Activated B cell treated with CpG ODN at 0.5 μM for 24 hours (primary cell): ENCODE measurements at regions not wholly inside any gene's neighbourhood (a gene's known extent, or its start where the extent isn't known, plus 50 kb on each side); places are given as distances from the start of the nearest gene placed in this dataset.

Experiments
- ATAC-seq: fragments of 200-7000 bp; cut with Tn5 transposase; one replicate; pipeline ENCODE4 v1.10.0; 2021; ENCODE audit warnings: low read depth, mild to moderate bottlenecking, moderate library complexity
- CTCF ChIA-PET: fragments of 350-600 bp; sonication (Branson Sonifier 250); formaldehyde crosslinking; loops from one replicate; lab custom pipeline; 2021; ENCODE audit warnings: antibody characterized with exemption; lab: Charles Lee
- POLR2A ChIA-PET: fragments of 350-600 bp; sonication (Branson Sonifier 250); formaldehyde crosslinking; loops from one replicate; lab custom pipeline; 2021; ENCODE audit warnings: antibody characterized with exemption; lab: Charles Lee
- DNase-seq: peaks from one replicate; pipeline ENCODE4 v3.0.0; 2022
- H3K27ac Mint-ChIP-seq: one replicate; pipeline ENCODE4 v1.8.0; 2020; ENCODE audit warnings: mixed read lengths
- H3K27me3 Mint-ChIP-seq: one replicate; pipeline ENCODE4 v1.8.0; 2021; ENCODE audit warnings: mixed read lengths
- H3K36me3 Mint-ChIP-seq: one replicate; pipeline ENCODE4 v1.8.0; 2021; ENCODE audit warnings: low read depth, mixed read lengths
- H3K4me1 Mint-ChIP-seq: one replicate; pipeline ENCODE4 v1.8.0; 2021; ENCODE audit warnings: mixed read lengths
- H3K4me3 Mint-ChIP-seq: one replicate; pipeline ENCODE4 v1.8.0; 2020; ENCODE audit warnings: mild to moderate bottlenecking, mixed read lengths
- H3K9me3 Mint-ChIP-seq: one replicate; pipeline ENCODE4 v1.8.0; 2020; ENCODE audit warnings: mixed read lengths
- intact Hi-C: fragments of 100-400 bp; cut with micrococcal nuclease; formaldehyde crosslinking; loops from one replicate; pipeline ENCODE4 v1.15.1; 2024
- TF ChIP-seq, protein P1 (sequence below): fragments of 200-600 bp; IDR thresholded peaks from one replicate; pipeline ENCODE4 v1.8.0; 2022; ENCODE audit warnings: antibody characterized with exemption, mild to moderate bottlenecking

DNA sequence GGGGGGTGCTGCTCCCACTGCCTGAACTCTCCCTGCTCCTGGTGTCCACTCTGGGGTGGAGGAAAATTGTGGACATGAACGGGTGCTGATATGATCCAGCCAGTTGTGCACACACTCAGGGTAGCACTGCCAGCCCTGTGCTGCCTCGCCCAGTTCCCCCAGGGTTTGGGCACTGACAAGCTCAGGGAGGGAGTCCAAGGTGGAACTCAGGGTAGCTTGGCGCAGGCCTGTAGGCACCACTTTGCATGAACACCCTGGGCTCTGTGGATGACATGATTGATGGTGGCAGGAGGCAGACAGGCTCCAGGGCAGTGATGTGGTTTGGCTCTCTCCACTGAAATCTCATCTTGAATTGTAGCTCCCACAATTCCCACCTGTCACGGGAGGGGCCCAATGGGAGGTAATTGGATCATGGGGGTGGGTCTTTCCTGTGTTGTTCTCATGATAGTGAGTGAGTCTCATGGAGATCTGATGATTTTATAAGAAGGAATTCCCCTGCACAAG, 572.0 kb upstream of the PABPC4L start:
- H3K27ac Mint-ChIP-seq: no peak overlapping the region
- H3K4me1 Mint-ChIP-seq: no peaks in the 10 kb centered on the region
- ATAC-seq (no peak), DNase-seq (no peak)
- no peak overlapping the region for H3K4me3 Mint-ChIP-seq
- TF ChIP-seq, protein P1, sequence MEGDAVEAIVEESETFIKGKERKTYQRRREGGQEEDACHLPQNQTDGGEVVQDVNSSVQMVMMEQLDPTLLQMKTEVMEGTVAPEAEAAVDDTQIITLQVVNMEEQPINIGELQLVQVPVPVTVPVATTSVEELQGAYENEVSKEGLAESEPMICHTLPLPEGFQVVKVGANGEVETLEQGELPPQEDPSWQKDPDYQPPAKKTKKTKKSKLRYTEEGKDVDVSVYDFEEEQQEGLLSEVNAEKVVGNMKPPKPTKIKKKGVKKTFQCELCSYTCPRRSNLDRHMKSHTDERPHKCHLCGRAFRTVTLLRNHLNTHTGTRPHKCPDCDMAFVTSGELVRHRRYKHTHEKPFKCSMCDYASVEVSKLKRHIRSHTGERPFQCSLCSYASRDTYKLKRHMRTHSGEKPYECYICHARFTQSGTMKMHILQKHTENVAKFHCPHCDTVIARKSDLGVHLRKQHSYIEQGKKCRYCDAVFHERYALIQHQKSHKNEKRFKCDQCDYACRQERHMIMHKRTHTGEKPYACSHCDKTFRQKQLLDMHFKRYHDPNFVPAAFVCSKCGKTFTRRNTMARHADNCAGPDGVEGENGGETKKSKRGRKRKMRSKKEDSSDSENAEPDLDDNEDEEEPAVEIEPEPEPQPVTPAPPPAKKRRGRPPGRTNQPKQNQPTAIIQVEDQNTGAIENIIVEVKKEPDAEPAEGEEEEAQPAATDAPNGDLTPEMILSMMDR: no peak
- intact Hi-C loops: no loop called here
- H3K27me3 Mint-ChIP-seq: no peaks in the 10 kb centered on the region
- POLR2A ChIA-PET: no interaction called here
- H3K9me3 Mint-ChIP-seq: no peaks in the 10 kb centered on the region
- H3K36me3 Mint-ChIP-seq: no peaks in the 10 kb centered on the region
- CTCF ChIA-PET: no interaction called here

DNA sequence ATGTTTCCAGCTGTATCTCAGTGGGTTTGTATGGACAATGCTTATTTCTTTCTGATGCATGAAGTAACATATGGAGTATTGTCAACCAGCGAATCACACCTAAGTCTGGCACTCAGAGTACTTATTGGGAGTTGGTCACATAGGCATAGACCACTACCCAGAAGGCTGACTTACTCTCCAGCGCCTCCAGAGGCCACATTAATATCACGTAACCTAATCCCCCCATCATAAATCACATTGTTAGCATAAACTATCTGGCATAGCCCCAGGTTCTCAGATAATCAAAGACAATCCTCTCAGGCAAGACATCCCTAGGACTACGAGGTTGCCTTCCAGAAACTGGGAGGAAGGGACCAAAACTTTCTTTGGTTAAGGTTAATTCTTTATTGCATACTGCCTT, 560.5 kb upstream of the PABPC4L start:
- no peaks in the 10 kb centered on the region for H3K36me3 Mint-ChIP-seq
- intact Hi-C loops: no loop called here
- H3K4me1 Mint-ChIP-seq: no peaks in the 10 kb centered on the region
- no peaks in the 10 kb centered on the region for H3K27me3 Mint-ChIP-seq
- H3K4me3 Mint-ChIP-seq: no peak overlapping the region
- ChIA-PET POLR2A (no interaction called here), CTCF (no interaction called here)
- no peak overlapping the region for H3K27ac Mint-ChIP-seq
- no peaks in the 10 kb centered on the region for H3K9me3 Mint-ChIP-seq
- DNase-seq (no peak), ATAC-seq (no peak)
- TF ChIP-seq, protein P1: no peak

DNA sequence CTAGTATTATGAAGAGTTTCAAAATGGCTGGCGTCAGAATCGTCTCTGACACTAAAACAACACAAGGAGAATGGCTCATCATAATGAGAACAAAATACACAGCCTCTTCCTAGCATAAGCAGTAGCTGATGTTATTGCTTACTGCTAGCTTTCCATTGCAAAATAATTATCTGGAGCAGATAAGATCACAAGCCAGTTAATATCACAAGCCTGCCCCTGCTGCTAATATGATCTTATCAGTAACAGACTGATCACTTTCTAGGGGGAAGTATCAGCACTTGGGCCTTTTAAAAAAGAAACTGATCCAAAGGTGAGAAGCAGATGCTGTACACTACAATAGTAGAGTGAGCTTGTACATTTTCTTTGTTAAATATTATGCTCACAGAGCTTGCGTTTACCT, 554.8 kb upstream of the PABPC4L start:
- no peaks in the 10 kb centered on the region for H3K27me3 Mint-ChIP-seq
- H3K36me3 Mint-ChIP-seq: no peaks in the 10 kb centered on the region
- intact Hi-C loops: no loop called here
- ChIA-PET POLR2A (no interaction called here), CTCF (no interaction called here)
- no peak for ATAC-seq
- H3K4me1 Mint-ChIP-seq: no peaks in the 10 kb centered on the region
- H3K4me3 Mint-ChIP-seq: no peak overlapping the region
- no peak for DNase-seq
- H3K9me3 Mint-ChIP-seq: peaks cover 3% of the 10 kb centered on the region
- no peak overlapping the region for H3K27ac Mint-ChIP-seq
- TF ChIP-seq, protein P1: no peak

DNA sequence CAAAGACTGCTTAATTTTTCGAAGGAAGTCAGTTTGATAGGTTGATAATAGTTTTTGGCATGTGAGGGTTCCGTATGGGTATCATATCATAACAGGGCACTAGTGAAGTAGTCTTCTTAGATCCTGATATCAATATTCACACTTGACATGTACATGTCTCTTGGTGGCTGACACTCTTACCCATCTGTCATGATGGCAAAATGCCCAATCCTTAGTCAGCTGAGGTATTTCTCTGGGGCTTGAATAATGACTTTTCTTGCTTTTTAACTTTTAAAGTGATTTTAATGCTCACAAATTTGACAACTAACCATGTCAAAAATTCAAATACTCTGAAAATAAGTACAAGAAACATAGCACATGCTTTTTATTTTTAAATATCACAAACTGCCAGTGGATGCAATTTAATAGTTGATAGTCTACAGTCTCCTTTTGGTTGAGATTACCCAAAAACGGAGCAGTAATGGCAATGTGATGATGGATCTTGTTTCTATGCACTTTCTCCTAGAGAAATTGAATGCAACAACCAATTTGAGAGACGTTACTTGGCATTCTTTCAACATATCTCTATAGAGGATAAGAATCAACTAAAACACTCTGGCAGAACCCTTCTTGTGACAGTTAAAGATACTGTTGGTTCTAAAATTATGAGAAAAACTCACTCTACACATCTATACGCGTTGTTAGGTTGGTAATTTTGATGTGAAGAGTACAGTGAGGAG, 552.9 kb upstream of the PABPC4L start:
- ATAC-seq (no peak), DNase-seq (no peak)
- TF ChIP-seq, protein P1: no peak
- Mint-ChIP-seq H3K27ac (no peak overlapping the region), H3K27me3 (no peaks in the 10 kb centered on the region), H3K9me3 (peaks cover 3% of the 10 kb centered on the region), H3K36me3 (no peaks in the 10 kb centered on the region), H3K4me1 (no peaks in the 10 kb centered on the region), H3K4me3 (no peak overlapping the region)
- ChIA-PET POLR2A (no interaction called here), CTCF (no interaction called here)
- intact Hi-C loops: no loop called here

DNA sequence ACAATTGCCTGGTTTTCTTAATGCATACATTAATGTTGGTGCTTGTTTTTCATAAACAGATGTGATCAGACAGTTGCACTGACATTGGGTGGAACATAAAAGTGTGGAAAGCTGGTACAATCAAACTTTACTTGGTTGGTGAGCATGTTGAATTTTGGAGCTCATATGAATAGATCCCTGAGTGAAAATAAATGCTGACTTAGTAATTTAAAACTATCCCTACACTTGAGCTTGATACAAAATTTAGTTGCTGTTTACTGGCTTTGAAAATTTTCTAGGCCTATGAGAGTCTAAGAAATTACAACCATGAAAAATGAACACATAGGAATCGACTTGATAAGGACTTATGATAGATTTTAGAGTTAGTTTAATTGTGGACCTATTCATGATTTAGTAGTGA, 551.8 kb upstream of the PABPC4L start:
- ChIA-PET CTCF (no interaction called here), POLR2A (no interaction called here)
- Mint-ChIP-seq H3K27me3 (no peaks in the 10 kb centered on the region), H3K4me1 (no peaks in the 10 kb centered on the region), H3K4me3 (no peak overlapping the region), H3K9me3 (peaks cover 3% of the 10 kb centered on the region), H3K36me3 (no peaks in the 10 kb centered on the region), H3K27ac (no peak overlapping the region)
- DNase-seq (no peak), ATAC-seq (no peak)
- intact Hi-C loops: no loop called here
- TF ChIP-seq, protein P1: no peak
